DOHH2 (cell line): ENCODE measurements at regions not wholly inside any gene's neighbourhood (a gene's known extent, or its start where the extent isn't known, plus 50 kb on each side); places are given as distances from the start of the nearest gene placed in this dataset.

Experiments
- CTCF ChIP-seq: fragments of 200-600 bp; sonication (generic); IDR thresholded peaks from one replicate; pipeline ENCODE4 v1.5.1; 2014; ENCODE audit warnings: antibody characterized with exemption, mild to moderate bottlenecking, low read depth, low read length; ENCODE audit not compliant: poor library complexity, severe bottlenecking
- EZH2phosphoT487 ChIP-seq: fragments of 200-600 bp; sonication (generic); IDR thresholded peaks from 2 replicates; pipeline ENCODE4 v1.6.1; 2017; ENCODE audit warnings: borderline replicate concordance, mild to moderate bottlenecking, antibody characterized with exemption, low read length, moderate library complexity, mixed read lengths

- no peak for TF ChIP-seq CTCF
- TF ChIP-seq EZH2phosphoT487, result no peak
Measured at GRCh38 chr1:81237473-81238089, 563.2 kb upstream of the ADGRL2 start.
